HCT116 (cell line): ENCODE measurements at regions not wholly inside any gene's neighbourhood (a gene's known extent, or its start where the extent isn't known, plus 50 kb on each side); places are given as distances from the start of the nearest gene placed in this dataset.

Source experiments
- ATAC-seq: fragments of 200-7000 bp; cut with Tn5 transposase; 2 replicates; pipeline ENCODE4 v1.9.1; 2020; ENCODE audit warnings: mild to moderate bottlenecking, moderate library complexity
- BruUV-seq: library from RNA; stranded (reverse); fragments of 400-500 nt; replicated peaks from 2 replicates; lab custom pipeline; 2021; lab: Mats Ljungman, UMichigan
- CTCF ChIA-PET: fragments of 300-600 bp; sonication (Branson Sonifier 250); formaldehyde crosslinking; loops from one replicate; lab custom pipeline; 2021; ENCODE audit warnings: antibody characterized with exemption; lab: Charles Lee
- POLR2A ChIA-PET: fragments of 300-600, 350-600 bp; sonication (Branson Sonifier 250); formaldehyde crosslinking; loops from one replicate; lab custom pipeline; 2021; ENCODE audit warnings: antibody characterized with exemption; lab: Charles Lee
- RAD21 ChIA-PET, 2 experiments: fragments of 300-600 bp; sonication (Branson Sonifier 250); formaldehyde crosslinking; loops; one replicate each; lab custom pipeline; 2023; ENCODE audit warnings: low total read pairs in 2 of 2; ENCODE audit not compliant: uncharacterized antibody in 2 of 2, unreplicated experiment in 2 of 2, low non-redundant PET in 1 of 2; lab: Charles Lee
- DNase-seq: peaks from one replicate; pipeline ENCODE4 v3.0.0-alpha.2; 2010; ENCODE audit warnings: low read depth, low spot score
- H2AFZ ChIP-seq: fragments of 200-600 bp; shearing (Covaris generic), sonication (generic); 2 replicates; pipeline ENCODE4 v1.6.1; 2017; ENCODE audit warnings: low read depth, mixed run types, mixed read lengths, antibody characterized with exemption, low read length; ENCODE audit not compliant: poor library complexity, severe bottlenecking
- H3K27ac ChIP-seq: 2 replicates; pipeline ENCODE4 v1.5.1; 2012; ENCODE audit warnings: low read depth, low read length
- H3K27me3 ChIP-seq: fragments of 200-600 bp; sonication (generic); 2 replicates; pipeline ENCODE4 v1.6.1; 2016; ENCODE audit warnings: mixed run types, low read length, mixed read lengths; ENCODE audit not compliant: insufficient read depth
- H3K36me3 ChIP-seq, 2 experiments: fragments of 200-500 bp in 1 of 2; fragments of 200-600 bp in 1 of 2; sonication (Bioruptor generic) in 1 of 2; sonication (generic) in 1 of 2; 2 replicates each; pipeline versions ENCODE4 v1.5.1 to v1.6.1; 2014 to 2016; ENCODE audit warnings: low read length in 2 of 2, inconsistent platforms in 1 of 2, mixed read lengths in 1 of 2, mixed run types in 1 of 2; ENCODE audit not compliant: insufficient read depth in 2 of 2, control insufficient read depth in 1 of 2
- H3K4me1 ChIP-seq, 2 experiments: fragments of 200-600 bp in 1 of 2; sonication (generic) in 1 of 2; 2 replicates each; pipeline versions ENCODE4 v1.5.1 to v1.6.1; 2012 to 2017; ENCODE audit warnings: low read length in 2 of 2, inconsistent platforms in 1 of 2, mild to moderate bottlenecking in 1 of 2, mixed read lengths in 1 of 2, mixed run types in 1 of 2, moderate library complexity in 1 of 2; ENCODE audit not compliant: insufficient read depth in 2 of 2, control insufficient read depth in 1 of 2
- H3K4me2 ChIP-seq: fragments of 200-600 bp; sonication (generic); 2 replicates; pipeline ENCODE4 v1.6.1; 2017; ENCODE audit warnings: mixed run types, low read length, mixed read lengths
- H3K4me3 ChIP-seq, 2 experiments: fragments of 200-600 bp in 1 of 2; sonication (generic) in 1 of 2; replicated peaks in 1 of 2; 2 replicates each; pipeline ENCODE4 v1.5.1; 2011 to 2016; ENCODE audit warnings: low read length in 2 of 2, control low read depth in 1 of 2, low read depth in 1 of 2, mild to moderate bottlenecking in 1 of 2, mixed read lengths in 1 of 2, mixed run types in 1 of 2
- H3K79me2 ChIP-seq: fragments of 200-600 bp; sonication (generic); 2 replicates; pipeline ENCODE4 v1.6.1; 2017; ENCODE audit warnings: mild to moderate bottlenecking, mixed run types, low read length, moderate library complexity, mixed read lengths; ENCODE audit not compliant: insufficient read depth
- H3K9ac ChIP-seq: fragments of 200-600 bp; sonication (generic); 2 replicates; pipeline ENCODE4 v1.6.1; 2016; ENCODE audit warnings: low read length, mixed read lengths
- H3K9me2 ChIP-seq: fragments of 200-600 bp; sonication (generic), shearing (Covaris generic); 2 replicates; pipeline ENCODE4 v1.6.1; 2017; ENCODE audit warnings: mixed run types, mild to moderate bottlenecking, moderate library complexity; ENCODE audit not compliant: insufficient read depth
- H3K9me3 ChIP-seq, 2 experiments: fragments of 200-500 bp in 1 of 2; fragments of 200-600 bp in 1 of 2; sonication (Bioruptor generic) in 1 of 2; sonication (generic) in 1 of 2; 2 replicates each; pipeline ENCODE4 v1.6.1; 2014 to 2017; ENCODE audit warnings: low read length in 2 of 2, mixed read lengths in 2 of 2, inconsistent platforms in 1 of 2, low read depth in 1 of 2, mild to moderate bottlenecking in 1 of 2, mixed run types in 1 of 2, moderate library complexity in 1 of 2; ENCODE audit not compliant: control insufficient read depth in 1 of 2, insufficient read depth in 1 of 2
- H4K20me1 ChIP-seq: fragments of 200-600 bp; sonication (generic), shearing (Covaris generic); 2 replicates; pipeline ENCODE4 v1.6.1; 2017; ENCODE audit warnings: mixed run types, mild to moderate bottlenecking, moderate library complexity; ENCODE audit not compliant: insufficient read depth
- ATF3 ChIP-seq: IDR thresholded peaks from 2 replicates; pipeline ENCODE4 v1.6.1; 2012
- FOSL1 ChIP-seq: IDR thresholded peaks from 2 replicates; pipeline ENCODE4 v1.6.1; 2012; ENCODE audit warnings: low read depth
- JUND ChIP-seq: IDR thresholded peaks from 2 replicates; pipeline ENCODE4 v1.6.1; 2012
- POLR2AphosphoS5 ChIP-seq: IDR thresholded peaks from 2 replicates; pipeline ENCODE4 v1.6.1; 2011; ENCODE audit warnings: mild to moderate bottlenecking, low read depth, low read length, moderate library complexity
- SP1 ChIP-seq: IDR thresholded peaks from 2 replicates; pipeline ENCODE4 v1.6.1; 2012; ENCODE audit warnings: low read depth
- SRF ChIP-seq: IDR thresholded peaks from 2 replicates; pipeline ENCODE4 v1.6.1; 2012; ENCODE audit warnings: low read depth
- TCF7L2 ChIP-seq: IDR thresholded peaks from 2 replicates; pipeline ENCODE4 v1.7.0; 2011; ENCODE audit warnings: borderline replicate concordance, inconsistent platforms; ENCODE audit not compliant: insufficient read depth, insufficient read length; ENCODE audit errors: extremely low read depth
- YY1 ChIP-seq: IDR thresholded peaks from 2 replicates; pipeline ENCODE4 v1.6.1; 2011; ENCODE audit warnings: low read length, low read depth, moderate library complexity, mild to moderate bottlenecking; ENCODE audit not compliant: insufficient replicate concordance; ENCODE audit errors: extremely low read depth
- ZBTB33 ChIP-seq: IDR thresholded peaks from 2 replicates; pipeline ENCODE4 v1.6.1; 2011; ENCODE audit warnings: mild to moderate bottlenecking, low read length, moderate library complexity; ENCODE audit not compliant: insufficient replicate concordance; ENCODE audit errors: extremely low read depth
- intact Hi-C: fragments of 100-400 bp; cut with micrococcal nuclease; formaldehyde crosslinking; loops from 2 replicates; pipeline ENCODE4 v1.10.0; 2022
- TF ChIP-seq, protein P1 (sequence below): IDR thresholded peaks from 2 replicates; pipeline ENCODE4 v1.6.1; 2012
- TF ChIP-seq, protein P2 (sequence below): IDR thresholded peaks from 2 replicates; pipeline ENCODE4 v1.6.1; 2012; ENCODE audit warnings: low read depth
- TF ChIP-seq, protein P3 (sequence below), 3 experiments: fragments of 200-600 bp in 1 of 3; sonication (generic) in 1 of 3; IDR thresholded peaks in 2 of 3; conservative IDR thresholded peaks in 1 of 3; 2 replicates each; pipeline ENCODE4 v1.5.1; 2012 to 2017; ENCODE audit warnings: low read depth in 2 of 3, low read length in 2 of 3, antibody characterized with exemption in 1 of 3, borderline replicate concordance in 1 of 3, control low read depth in 1 of 3, mild to moderate bottlenecking in 1 of 3, mixed read lengths in 1 of 3, mixed run types in 1 of 3, moderate library complexity in 1 of 3; ENCODE audit not compliant: insufficient read depth in 1 of 3

- Histone ChIP-seq H3K4me2 (no peak overlapping the region), H3K4me3 (no peak overlapping the region), H3K27ac (no peak overlapping the region), H3K27me3 (no peaks in the 10 kb centered on the region), H3K79me2 (no peaks in the 10 kb centered on the region), H4K20me1 (no peaks in the 10 kb centered on the region), H3K9me3 (no peaks in the 10 kb centered on the region), H2AFZ (no peak overlapping the region), H3K36me3 (no peaks in the 10 kb centered on the region), H3K9me2 (no peaks in the 10 kb centered on the region), H3K9ac (no peak overlapping the region), H3K4me1 (no peaks in the 10 kb centered on the region)
- ATAC-seq (no peak), DNase-seq (no peak)
- ChIA-PET RAD21 (no interaction called here), POLR2A (no interaction called here), CTCF (no interaction called here)
- intact Hi-C loops = no loop called here
- TF ChIP-seq FOSL1 (no peak), ATF3 (no peak), TCF7L2 (no peak), JUND (no peak), ZBTB33 (no peak), SRF (no peak), POLR2AphosphoS5 (no peak), SP1 (no peak), YY1 (no peak)
- TF ChIP-seq, protein P1, sequence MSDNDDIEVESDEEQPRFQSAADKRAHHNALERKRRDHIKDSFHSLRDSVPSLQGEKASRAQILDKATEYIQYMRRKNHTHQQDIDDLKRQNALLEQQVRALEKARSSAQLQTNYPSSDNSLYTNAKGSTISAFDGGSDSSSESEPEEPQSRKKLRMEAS = no peak
- TF ChIP-seq, protein P2, sequence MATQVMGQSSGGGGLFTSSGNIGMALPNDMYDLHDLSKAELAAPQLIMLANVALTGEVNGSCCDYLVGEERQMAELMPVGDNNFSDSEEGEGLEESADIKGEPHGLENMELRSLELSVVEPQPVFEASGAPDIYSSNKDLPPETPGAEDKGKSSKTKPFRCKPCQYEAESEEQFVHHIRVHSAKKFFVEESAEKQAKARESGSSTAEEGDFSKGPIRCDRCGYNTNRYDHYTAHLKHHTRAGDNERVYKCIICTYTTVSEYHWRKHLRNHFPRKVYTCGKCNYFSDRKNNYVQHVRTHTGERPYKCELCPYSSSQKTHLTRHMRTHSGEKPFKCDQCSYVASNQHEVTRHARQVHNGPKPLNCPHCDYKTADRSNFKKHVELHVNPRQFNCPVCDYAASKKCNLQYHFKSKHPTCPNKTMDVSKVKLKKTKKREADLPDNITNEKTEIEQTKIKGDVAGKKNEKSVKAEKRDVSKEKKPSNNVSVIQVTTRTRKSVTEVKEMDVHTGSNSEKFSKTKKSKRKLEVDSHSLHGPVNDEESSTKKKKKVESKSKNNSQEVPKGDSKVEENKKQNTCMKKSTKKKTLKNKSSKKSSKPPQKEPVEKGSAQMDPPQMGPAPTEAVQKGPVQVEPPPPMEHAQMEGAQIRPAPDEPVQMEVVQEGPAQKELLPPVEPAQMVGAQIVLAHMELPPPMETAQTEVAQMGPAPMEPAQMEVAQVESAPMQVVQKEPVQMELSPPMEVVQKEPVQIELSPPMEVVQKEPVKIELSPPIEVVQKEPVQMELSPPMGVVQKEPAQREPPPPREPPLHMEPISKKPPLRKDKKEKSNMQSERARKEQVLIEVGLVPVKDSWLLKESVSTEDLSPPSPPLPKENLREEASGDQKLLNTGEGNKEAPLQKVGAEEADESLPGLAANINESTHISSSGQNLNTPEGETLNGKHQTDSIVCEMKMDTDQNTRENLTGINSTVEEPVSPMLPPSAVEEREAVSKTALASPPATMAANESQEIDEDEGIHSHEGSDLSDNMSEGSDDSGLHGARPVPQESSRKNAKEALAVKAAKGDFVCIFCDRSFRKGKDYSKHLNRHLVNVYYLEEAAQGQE = no peak
- TF ChIP-seq, protein P3, sequence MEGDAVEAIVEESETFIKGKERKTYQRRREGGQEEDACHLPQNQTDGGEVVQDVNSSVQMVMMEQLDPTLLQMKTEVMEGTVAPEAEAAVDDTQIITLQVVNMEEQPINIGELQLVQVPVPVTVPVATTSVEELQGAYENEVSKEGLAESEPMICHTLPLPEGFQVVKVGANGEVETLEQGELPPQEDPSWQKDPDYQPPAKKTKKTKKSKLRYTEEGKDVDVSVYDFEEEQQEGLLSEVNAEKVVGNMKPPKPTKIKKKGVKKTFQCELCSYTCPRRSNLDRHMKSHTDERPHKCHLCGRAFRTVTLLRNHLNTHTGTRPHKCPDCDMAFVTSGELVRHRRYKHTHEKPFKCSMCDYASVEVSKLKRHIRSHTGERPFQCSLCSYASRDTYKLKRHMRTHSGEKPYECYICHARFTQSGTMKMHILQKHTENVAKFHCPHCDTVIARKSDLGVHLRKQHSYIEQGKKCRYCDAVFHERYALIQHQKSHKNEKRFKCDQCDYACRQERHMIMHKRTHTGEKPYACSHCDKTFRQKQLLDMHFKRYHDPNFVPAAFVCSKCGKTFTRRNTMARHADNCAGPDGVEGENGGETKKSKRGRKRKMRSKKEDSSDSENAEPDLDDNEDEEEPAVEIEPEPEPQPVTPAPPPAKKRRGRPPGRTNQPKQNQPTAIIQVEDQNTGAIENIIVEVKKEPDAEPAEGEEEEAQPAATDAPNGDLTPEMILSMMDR (IDR thresholded peaks at IDR 0.05 in 2 of 3, conservative IDR thresholded peaks at IDR 0.05 in 1 of 3; ENCODE audit: borderline replicate concordance in 1 of 3, insufficient read depth in 1 of 3, low read depth in 2 of 3, low read length in 2 of 3) = no peak
- BruUV-seq = no TSS peak
Measured at GRCh38 chr4:133314991-133315390, 165.9 kb downstream of the PCDH10 start.
